ENCODE measurements at regions not wholly inside any gene's neighbourhood (a gene's known extent, or its start where the extent isn't known, plus 50 kb on each side); places are given as distances from the start of the nearest gene placed in this dataset.
"Not testable (repeated sequence)": the region's sequence is repeated elsewhere in the genome, so short reads cannot be mapped to it uniquely, and the experiment has no call there.

DNA sequence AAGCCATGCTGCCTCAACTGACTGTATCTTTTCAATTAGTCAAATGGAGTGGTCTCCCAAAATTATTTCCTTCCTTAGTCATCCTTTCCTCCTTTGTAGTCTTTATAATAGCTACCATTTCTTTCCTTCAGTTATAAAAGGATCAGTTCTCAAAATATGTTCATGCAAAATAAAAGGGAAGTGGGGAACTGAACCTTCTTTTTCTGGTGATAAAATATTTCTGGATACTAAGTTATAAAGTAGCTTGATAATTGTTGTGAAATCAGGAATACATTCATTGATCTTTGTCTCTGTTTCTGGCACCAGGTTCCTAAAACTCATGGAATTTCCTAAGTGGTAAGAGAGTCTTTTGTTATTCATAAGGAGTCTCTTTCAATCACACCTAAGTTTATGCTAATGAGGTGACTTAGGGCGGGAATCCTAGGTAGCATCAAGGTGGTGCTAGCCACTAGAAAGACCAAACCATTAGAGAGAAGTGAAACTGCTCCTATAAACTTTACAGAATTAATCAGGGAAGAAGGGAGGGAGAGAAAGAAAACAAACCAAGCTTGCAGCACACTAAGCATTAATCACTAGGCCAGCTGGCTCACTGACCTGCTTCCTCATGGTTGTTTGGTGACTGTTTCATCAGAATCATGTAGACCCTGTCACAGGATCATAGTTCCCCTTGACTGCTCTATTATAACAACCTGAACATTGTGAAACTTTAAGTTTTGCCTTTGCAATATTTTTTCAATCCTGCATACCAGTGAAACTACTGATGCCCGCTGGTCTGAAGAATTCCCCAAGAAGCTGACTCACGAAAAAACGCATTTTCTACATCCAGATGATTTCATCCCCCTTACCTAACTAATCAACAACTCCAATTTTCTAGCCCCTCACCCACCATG, 161.6 kb upstream of the PTBP2 start:
- Histone ChIP-seq H3K4me1 (ENCODE audit: low read depth) (no peaks in the 10 kb centered on the region), H3K36me3 (ENCODE audit: low read depth) (no peaks in the 10 kb centered on the region), H3K9me3 (no peaks in the 10 kb centered on the region), H3K4me3 (no peak overlapping the region)
- TF ChIP-seq, protein P1, sequence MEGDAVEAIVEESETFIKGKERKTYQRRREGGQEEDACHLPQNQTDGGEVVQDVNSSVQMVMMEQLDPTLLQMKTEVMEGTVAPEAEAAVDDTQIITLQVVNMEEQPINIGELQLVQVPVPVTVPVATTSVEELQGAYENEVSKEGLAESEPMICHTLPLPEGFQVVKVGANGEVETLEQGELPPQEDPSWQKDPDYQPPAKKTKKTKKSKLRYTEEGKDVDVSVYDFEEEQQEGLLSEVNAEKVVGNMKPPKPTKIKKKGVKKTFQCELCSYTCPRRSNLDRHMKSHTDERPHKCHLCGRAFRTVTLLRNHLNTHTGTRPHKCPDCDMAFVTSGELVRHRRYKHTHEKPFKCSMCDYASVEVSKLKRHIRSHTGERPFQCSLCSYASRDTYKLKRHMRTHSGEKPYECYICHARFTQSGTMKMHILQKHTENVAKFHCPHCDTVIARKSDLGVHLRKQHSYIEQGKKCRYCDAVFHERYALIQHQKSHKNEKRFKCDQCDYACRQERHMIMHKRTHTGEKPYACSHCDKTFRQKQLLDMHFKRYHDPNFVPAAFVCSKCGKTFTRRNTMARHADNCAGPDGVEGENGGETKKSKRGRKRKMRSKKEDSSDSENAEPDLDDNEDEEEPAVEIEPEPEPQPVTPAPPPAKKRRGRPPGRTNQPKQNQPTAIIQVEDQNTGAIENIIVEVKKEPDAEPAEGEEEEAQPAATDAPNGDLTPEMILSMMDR (IDR thresholded peaks at IDR 0.05) = no peak
- intact Hi-C loops (cut with DNase I, micrococcal nuclease) = no loop called here
- DNase-seq = peak in 1 of 3 donors; percentile 9
- no peak for ATAC-seq

DNA sequence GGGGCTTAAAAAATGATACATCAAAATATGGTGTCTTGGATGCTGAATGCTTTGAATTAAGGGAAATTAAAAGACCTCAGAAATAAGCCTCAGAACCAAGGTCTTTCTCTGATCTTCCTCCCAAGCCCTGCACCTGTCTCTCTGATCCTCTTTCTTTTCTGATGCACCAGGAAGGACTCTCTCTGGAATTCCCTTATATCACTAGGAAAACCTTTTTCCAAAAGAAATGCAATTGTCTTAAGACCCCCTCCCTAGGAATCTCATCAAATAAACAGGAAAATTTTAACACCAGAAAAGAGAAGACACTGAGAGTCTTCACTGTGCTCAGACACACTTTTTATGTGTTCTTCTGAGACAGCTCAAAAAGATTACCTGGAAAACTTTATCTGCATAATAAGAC, 159.5 kb upstream of the PTBP2 start:
- DNase-seq (no peak), ATAC-seq (no peak)
- Histone ChIP-seq H3K4me1 (ENCODE audit: low read depth) (no peaks in the 10 kb centered on the region), H3K4me3 (no peak overlapping the region), H3K36me3 (ENCODE audit: low read depth) (no peaks in the 10 kb centered on the region), H3K9me3 (no peaks in the 10 kb centered on the region)
- intact Hi-C loops (cut with DNase I, micrococcal nuclease) = no loop called here
- TF ChIP-seq, protein P1 (IDR thresholded peaks at IDR 0.05) = no peak

DNA sequence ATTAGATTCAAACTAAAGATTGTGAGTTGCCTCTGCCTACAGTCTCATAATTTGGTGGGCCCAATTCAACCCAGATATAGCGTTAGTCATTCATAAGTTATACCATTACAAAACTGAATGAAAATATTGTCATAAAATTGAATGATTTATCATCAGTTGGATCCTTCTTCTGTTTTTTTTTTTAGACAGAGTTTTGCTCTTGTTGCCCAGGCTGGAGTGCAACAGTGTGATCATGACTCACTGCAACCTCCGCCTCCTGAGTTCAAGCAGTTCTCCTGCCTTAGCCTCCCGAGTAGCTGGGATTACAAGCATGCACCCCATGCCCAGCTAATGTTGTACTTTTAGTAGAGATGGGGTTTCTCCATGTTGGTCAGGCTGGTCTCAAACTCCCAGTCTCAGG, 157.2 kb upstream of the PTBP2 start:
- H3K4me1 ChIP-seq (ENCODE audit: low read depth); DNase-seq; H3K36me3 ChIP-seq (ENCODE audit: low read depth); H3K4me3 ChIP-seq; intact Hi-C loops (cut with DNase I, micrococcal nuclease); ATAC-seq; H3K9me3 ChIP-seq: not testable (repeated sequence)

DNA sequence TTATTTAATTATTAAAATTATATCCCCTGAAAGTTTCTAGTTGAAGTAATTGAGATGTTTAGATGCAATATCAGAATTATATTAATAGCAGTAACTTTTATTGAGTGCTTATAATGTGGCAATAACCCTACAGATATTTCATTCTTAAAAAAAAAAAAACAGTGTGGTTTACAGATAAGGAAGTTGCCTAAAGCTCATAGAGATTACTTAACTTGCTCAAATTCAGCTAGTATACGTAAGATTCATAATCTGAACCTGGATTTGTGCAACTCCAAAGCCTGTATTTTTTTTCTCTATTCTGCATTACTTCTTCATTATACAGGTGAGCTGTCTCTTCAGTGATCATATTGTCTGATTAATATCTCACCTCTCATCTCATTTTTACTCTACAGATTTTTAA, 156.0 kb upstream of the PTBP2 start:
- intact Hi-C loops (cut with DNase I, micrococcal nuclease) = no loop called here
- DNase-seq (no peak), ATAC-seq (no peak)
- Histone ChIP-seq H3K9me3 (no peaks in the 10 kb centered on the region), H3K4me3 (no peak overlapping the region), H3K4me1 (ENCODE audit: low read depth) (no peaks in the 10 kb centered on the region), H3K36me3 (ENCODE audit: low read depth) (no peaks in the 10 kb centered on the region)
- TF ChIP-seq, protein P1 (IDR thresholded peaks at IDR 0.05) = no peak

DNA sequence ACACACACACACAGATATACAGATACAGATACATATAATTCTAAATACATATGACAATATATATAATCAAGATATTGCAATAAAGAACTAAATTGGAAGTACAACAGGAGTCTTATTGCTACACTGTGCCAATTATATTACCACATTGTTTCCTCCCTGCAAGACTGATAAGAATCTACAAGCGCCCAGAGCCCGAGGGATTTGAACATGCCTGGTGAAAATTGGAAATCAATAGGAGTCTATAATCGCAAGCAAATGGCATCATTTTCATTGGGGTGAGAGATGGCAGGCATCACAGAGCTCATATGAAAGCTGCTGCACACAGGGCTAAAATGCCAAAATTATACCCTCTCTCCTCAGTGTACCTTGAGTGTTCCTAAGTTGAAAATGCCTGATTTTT, 152.9 kb upstream of the PTBP2 start:
- TF ChIP-seq, protein P1 (IDR thresholded peaks at IDR 0.05) = no peak
- no peak for DNase-seq
- Histone ChIP-seq H3K36me3 (ENCODE audit: low read depth) (no peaks in the 10 kb centered on the region), H3K4me1 (ENCODE audit: low read depth) (no peaks in the 10 kb centered on the region), H3K9me3 (no peaks in the 10 kb centered on the region), H3K4me3 (no peak overlapping the region)
- ATAC-seq = no peak
- intact Hi-C loops (cut with DNase I, micrococcal nuclease) = no loop called here

DNA sequence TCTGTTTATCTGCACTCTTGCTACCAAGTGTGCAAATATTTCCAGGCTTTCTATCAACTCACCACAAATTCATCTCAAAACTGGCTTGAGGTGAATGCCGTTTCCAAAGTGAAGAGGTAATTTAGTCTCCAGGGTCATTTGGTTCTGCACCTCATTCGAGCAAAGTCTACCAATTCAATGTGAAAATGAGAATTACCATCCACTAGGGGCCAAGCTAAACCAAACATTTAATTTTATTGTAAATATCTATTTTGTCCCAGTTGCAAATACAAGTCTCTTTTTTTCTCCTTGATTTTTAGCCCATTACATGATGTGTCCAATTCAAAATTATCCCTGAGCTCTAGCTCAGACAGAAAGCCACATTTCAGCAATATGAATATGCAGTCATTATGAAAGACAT, 152.3 kb upstream of the PTBP2 start:
- Histone ChIP-seq H3K4me3 (no peak overlapping the region), H3K36me3 (ENCODE audit: low read depth) (no peaks in the 10 kb centered on the region), H3K9me3 (no peaks in the 10 kb centered on the region), H3K4me1 (ENCODE audit: low read depth) (no peaks in the 10 kb centered on the region)
- intact Hi-C loops (cut with DNase I, micrococcal nuclease) = no loop called here
- ATAC-seq = no peak
- TF ChIP-seq, protein P1 (IDR thresholded peaks at IDR 0.05) = no peak
- DNase-seq = no peak

Data from mucosa of descending colon (tissue), 3 donors.